Renal cortical epithelial cell (primary cell): ENCODE measurements at regions not wholly inside any gene's neighbourhood (a gene's known extent, or its start where the extent isn't known, plus 50 kb on each side); places are given as distances from the start of the nearest gene placed in this dataset.
"Not testable (repeated sequence)": the region's sequence is repeated elsewhere in the genome, so short reads cannot be mapped to it uniquely, and the experiment has no call there.

ENCODE experiments used
- DNase-seq: peaks from one replicate; pipeline ENCODE4 v3.0.0-alpha.2; 2011; ENCODE audit warnings: low read depth

DNA sequence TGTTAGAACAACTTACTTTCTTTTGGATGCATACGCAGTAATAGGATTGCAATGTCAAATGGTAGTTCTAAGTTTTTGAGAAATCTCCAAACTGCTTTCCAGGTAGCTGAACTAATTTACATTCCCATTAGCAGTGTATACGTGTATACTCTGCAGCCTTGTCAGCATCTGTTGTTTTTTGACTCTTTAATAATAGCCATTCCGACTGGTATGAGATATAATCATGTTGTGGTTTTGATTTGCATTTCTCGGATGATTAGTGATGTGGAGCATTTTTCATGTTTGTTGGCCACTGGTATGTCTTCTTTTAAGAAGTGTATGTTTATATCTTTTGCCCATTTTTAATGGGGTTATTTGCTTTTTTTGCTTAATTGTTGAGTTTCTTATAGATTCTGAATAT lies 76.9 kb upstream of the HNRNPA1L2 start:
- DNase-seq = not testable (repeated sequence)

GRCh38 chr13:52569904-52570602 lies 72.2 kb upstream of the HNRNPA1L2 start:
- DNase-seq = peak; percentile 58

- DNase-seq = not testable (repeated sequence)
These were observed 71.1 kb upstream of the HNRNPA1L2 start for GRCh38 chr13:52571163-52571562.

- not testable (repeated sequence) for DNase-seq
These were observed 59.3 kb upstream of the HNRNPA1L2 start for GRCh38 chr13:52582962-52583361.
